ENCODE measurements at regions not wholly inside any gene's neighbourhood (a gene's known extent, or its start where the extent isn't known, plus 50 kb on each side); places are given as distances from the start of the nearest gene placed in this dataset.
"Not testable (repeated sequence)": the region's sequence is repeated elsewhere in the genome, so short reads cannot be mapped to it uniquely, and the experiment has no call there.

- DNase-seq (ENCODE audit: low spot score): no peak
These were observed 277.7 kb downstream of the FAM72C start for GRCh38 chr1:143694085-143694484.

GRCh38 chr1:143691971-143692529 is 279.7 kb downstream of the FAM72C start:
- DNase-seq (ENCODE audit: low spot score): no peak

- no peak for DNase-seq (ENCODE audit: low spot score)
These were observed 280.3 kb downstream of the FAM72C start for GRCh38 chr1:143691400-143691891.

GRCh38 chr1:143689781-143690180 is 282.0 kb downstream of the FAM72C start:
- DNase-seq (ENCODE audit: low spot score): no peak

GRCh38 chr1:143680304-143680703 is 291.5 kb downstream of the FAM72C start:
- DNase-seq (ENCODE audit: low spot score): no peak

- DNase-seq (ENCODE audit: low spot score): no peak
These were observed 298.8 kb downstream of the FAM72C start for GRCh38 chr1:143672983-143673382.

GRCh38 chr1:143667730-143668129 is 304.1 kb downstream of the FAM72C start:
- no peak for DNase-seq (ENCODE audit: low spot score)

- DNase-seq (ENCODE audit: low spot score): no peak
These were observed 304.9 kb downstream of the FAM72C start for GRCh38 chr1:143666851-143667250.

GRCh38 chr1:143665606-143666005 is 306.2 kb downstream of the FAM72C start:
- no peak for DNase-seq (ENCODE audit: low spot score)

GRCh38 chr1:143663056-143663455 is 308.7 kb downstream of the FAM72C start:
- DNase-seq (ENCODE audit: low spot score): peak; percentile 29

GRCh38 chr1:143661418-143662101 is 310.2 kb downstream of the FAM72C start:
- no peak for DNase-seq (ENCODE audit: low spot score)

- peak; percentile 31 for DNase-seq (ENCODE audit: low spot score)
These were observed 311.3 kb downstream of the FAM72C start for GRCh38 chr1:143660354-143660941.

GRCh38 chr1:143653429-143653802 is 318.4 kb downstream of the FAM72C start:
- DNase-seq (ENCODE audit: low spot score): no peak

- no peak for DNase-seq (ENCODE audit: low spot score)
These were observed 318.9 kb downstream of the FAM72C start for GRCh38 chr1:143652744-143653428.

- DNase-seq (ENCODE audit: low spot score): no peak
These were observed 319.6 kb downstream of the FAM72C start for GRCh38 chr1:143652187-143652586.

GRCh38 chr1:143651350-143651992 is 320.3 kb downstream of the FAM72C start:
- DNase-seq (ENCODE audit: low spot score): no peak

GRCh38 chr1:143644035-143644434 is 327.8 kb downstream of the FAM72C start:
- not testable (repeated sequence) for DNase-seq (ENCODE audit: low spot score)

- no peak for DNase-seq (ENCODE audit: low spot score)
These were observed 328.5 kb downstream of the FAM72C start for GRCh38 chr1:143643148-143643885.

GRCh38 chr1:143625886-143626285 is 345.9 kb downstream of the FAM72C start:
- no peak for DNase-seq (ENCODE audit: low spot score)

- no peak for DNase-seq (ENCODE audit: low spot score)
These were observed 351.9 kb downstream of the FAM72C start for GRCh38 chr1:143619851-143620250.

GRCh38 chr1:143611159-143611558 is 360.6 kb downstream of the FAM72C start:
- peak; percentile 46 for DNase-seq (ENCODE audit: low spot score)

GRCh38 chr1:143610196-143610595 is 361.6 kb downstream of the FAM72C start:
- DNase-seq (ENCODE audit: low spot score): no peak

Data from NAMALWA (cell line).